ENCODE measurements at regions not wholly inside any gene's neighbourhood (a gene's known extent, or its start where the extent isn't known, plus 50 kb on each side); places are given as distances from the start of the nearest gene placed in this dataset.

DNA sequence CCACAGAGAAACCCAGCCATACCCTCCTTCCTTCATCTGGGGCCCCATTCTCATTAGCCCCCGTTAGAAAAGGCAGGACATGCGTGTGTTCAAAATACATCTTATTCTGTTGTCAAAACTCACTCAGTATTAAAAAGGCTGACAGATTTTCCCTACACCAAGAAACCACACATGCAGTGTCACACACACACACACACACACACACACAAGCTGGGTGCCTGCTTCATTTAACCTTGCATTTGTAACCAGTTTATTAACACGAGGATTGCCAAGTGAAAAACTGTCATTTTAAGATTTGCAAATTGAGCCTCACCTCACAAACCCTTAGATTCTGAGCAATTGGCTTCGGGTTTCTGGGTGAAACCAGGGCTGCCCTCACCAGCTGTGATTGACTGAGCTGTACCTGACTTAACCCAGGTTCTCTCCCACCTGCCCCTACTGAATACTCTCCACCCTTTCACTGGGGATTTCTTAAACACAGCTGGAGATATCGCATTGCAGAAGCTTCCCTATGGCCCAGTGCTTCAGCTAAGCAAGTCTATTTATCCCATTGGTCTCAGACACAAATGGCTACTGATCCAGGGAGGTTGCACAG, 172.7 kb upstream of the ZNF507 start:
- Histone ChIP-seq H3K4me3 (ENCODE audit: low read depth in 2 of 2, low read length in 1 of 2) (no peak overlapping the region), H2AFZ (ENCODE audit: low read depth) (no peak overlapping the region), H3F3A (replicated peaks; ENCODE audit: insufficient read depth) (no peaks in the 10 kb centered on the region), H3K9ac (no peak overlapping the region), H3K4me2 (no peak overlapping the region), H4K20me1 (ENCODE audit: insufficient read depth) (no peaks in the 10 kb centered on the region), H3K27ac (ENCODE audit: low read depth in 2 of 2, low read length in 1 of 2) (no peak overlapping the region), H3K4me1 (ENCODE audit: control insufficient read depth in 1 of 2, insufficient read depth in 2 of 2, low read depth in 1 of 2, low read length in 1 of 2) (peaks cover 0 to 3% of the 10 kb centered on the region in 2 experiments; a peak in 2 of 4 replicates), H3K27me3 (ENCODE audit: insufficient read depth) (no peaks in the 10 kb centered on the region), H3K9me3 (no peaks in the 10 kb centered on the region), H3K79me2 (ENCODE audit: insufficient read depth) (no peaks in the 10 kb centered on the region), H3K36me3 (replicated peaks in 1 of 2; ENCODE audit: control insufficient read depth in 1 of 2, insufficient read depth in 2 of 2, low read length in 1 of 2) (no peaks in the 10 kb centered on the region), H3K9me2 (no peaks in the 10 kb centered on the region)
- WGBS (ENCODE audit: low lambda C conversion rate) = 12% methylated on average over 5 of the region's 5 CpGs
- ChIA-PET POLR2A (no interaction called here), CTCF (no interaction called here)
- DNase-seq = no peak
- TF ChIP-seq TAF1 (IDR thresholded peaks at IDR 0.05; ENCODE audit: borderline replicate concordance, low read depth, low read length) = no peak
- TF ChIP-seq, protein P1, sequence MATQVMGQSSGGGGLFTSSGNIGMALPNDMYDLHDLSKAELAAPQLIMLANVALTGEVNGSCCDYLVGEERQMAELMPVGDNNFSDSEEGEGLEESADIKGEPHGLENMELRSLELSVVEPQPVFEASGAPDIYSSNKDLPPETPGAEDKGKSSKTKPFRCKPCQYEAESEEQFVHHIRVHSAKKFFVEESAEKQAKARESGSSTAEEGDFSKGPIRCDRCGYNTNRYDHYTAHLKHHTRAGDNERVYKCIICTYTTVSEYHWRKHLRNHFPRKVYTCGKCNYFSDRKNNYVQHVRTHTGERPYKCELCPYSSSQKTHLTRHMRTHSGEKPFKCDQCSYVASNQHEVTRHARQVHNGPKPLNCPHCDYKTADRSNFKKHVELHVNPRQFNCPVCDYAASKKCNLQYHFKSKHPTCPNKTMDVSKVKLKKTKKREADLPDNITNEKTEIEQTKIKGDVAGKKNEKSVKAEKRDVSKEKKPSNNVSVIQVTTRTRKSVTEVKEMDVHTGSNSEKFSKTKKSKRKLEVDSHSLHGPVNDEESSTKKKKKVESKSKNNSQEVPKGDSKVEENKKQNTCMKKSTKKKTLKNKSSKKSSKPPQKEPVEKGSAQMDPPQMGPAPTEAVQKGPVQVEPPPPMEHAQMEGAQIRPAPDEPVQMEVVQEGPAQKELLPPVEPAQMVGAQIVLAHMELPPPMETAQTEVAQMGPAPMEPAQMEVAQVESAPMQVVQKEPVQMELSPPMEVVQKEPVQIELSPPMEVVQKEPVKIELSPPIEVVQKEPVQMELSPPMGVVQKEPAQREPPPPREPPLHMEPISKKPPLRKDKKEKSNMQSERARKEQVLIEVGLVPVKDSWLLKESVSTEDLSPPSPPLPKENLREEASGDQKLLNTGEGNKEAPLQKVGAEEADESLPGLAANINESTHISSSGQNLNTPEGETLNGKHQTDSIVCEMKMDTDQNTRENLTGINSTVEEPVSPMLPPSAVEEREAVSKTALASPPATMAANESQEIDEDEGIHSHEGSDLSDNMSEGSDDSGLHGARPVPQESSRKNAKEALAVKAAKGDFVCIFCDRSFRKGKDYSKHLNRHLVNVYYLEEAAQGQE (IDR thresholded peaks at IDR 0.05; ENCODE audit: low read depth, low read length) = no peak
- TF ChIP-seq RCOR1 (IDR thresholded peaks at IDR 0.05; ENCODE audit: low read length) = no peak
- TF ChIP-seq JUND (IDR thresholded peaks at IDR 0.05) = no peak
- TF ChIP-seq CHD2 (IDR thresholded peaks at IDR 0.05; ENCODE audit: low read length, partially characterized antibody) = no peak

DNA sequence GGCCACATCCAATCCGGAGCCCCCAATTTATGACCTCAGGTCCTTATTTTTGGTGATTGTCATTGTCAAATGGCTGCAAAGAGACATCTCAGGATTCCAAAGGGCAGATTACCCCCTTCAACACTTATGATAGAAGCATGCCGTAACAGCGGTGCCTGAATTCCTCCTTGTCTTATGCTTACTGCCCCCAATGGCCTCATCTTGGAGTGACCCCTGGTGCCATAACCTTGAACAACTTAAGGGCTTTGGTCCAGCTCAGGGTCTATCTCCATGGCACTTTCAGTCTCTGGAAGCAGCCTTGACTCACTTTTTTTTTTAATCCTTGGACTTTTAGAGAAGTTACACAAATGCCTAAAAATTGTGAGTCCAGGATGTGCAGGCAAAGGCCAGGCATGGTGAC, 171.6 kb upstream of the ZNF507 start:
- Histone ChIP-seq H3K4me2 (no peak overlapping the region), H3K27ac (ENCODE audit: low read depth in 2 of 2, low read length in 1 of 2) (no peak overlapping the region), H3K9me2 (no peaks in the 10 kb centered on the region), H3K4me1 (ENCODE audit: control insufficient read depth in 1 of 2, insufficient read depth in 2 of 2, low read depth in 1 of 2, low read length in 1 of 2) (peaks cover 0 to 3% of the 10 kb centered on the region in 2 experiments; a peak in 2 of 4 replicates), H3K4me3 (ENCODE audit: low read depth in 2 of 2, low read length in 1 of 2) (no peak overlapping the region), H3F3A (replicated peaks; ENCODE audit: insufficient read depth) (no peaks in the 10 kb centered on the region), H3K27me3 (ENCODE audit: insufficient read depth) (no peaks in the 10 kb centered on the region), H2AFZ (ENCODE audit: low read depth) (no peak overlapping the region), H3K9me3 (no peaks in the 10 kb centered on the region), H4K20me1 (ENCODE audit: insufficient read depth) (no peaks in the 10 kb centered on the region), H3K9ac (no peak overlapping the region), H3K79me2 (ENCODE audit: insufficient read depth) (no peaks in the 10 kb centered on the region), H3K36me3 (replicated peaks in 1 of 2; ENCODE audit: control insufficient read depth in 1 of 2, insufficient read depth in 2 of 2, low read length in 1 of 2) (no peaks in the 10 kb centered on the region)
- ChIA-PET POLR2A (no interaction called here), CTCF (no interaction called here)
- WGBS (ENCODE audit: low lambda C conversion rate) = 47% methylated on average over 3 of the region's 3 CpGs
- DNase-seq = no peak
- TF ChIP-seq CHD2 (IDR thresholded peaks at IDR 0.05; ENCODE audit: low read length, partially characterized antibody) (no peak), YY1 (IDR thresholded peaks at IDR 0.05; ENCODE audit: low read depth) (no peak), RFX5 (IDR thresholded peaks at IDR 0.05; ENCODE audit: low read length) (no peak), MEF2A (IDR thresholded peaks at IDR 0.05; ENCODE audit: borderline replicate concordance, low read depth) (no peak), MXI1 (IDR thresholded peaks at IDR 0.05; ENCODE audit: low read depth, low read length) (no peak), SIN3A (IDR thresholded peaks at IDR 0.05; ENCODE audit: borderline replicate concordance, low read depth, low read length) (no peak), POLR2AphosphoS5 (IDR thresholded peaks at IDR 0.05; ENCODE audit: low read depth, low read length) (no peak)
- TF ChIP-seq, protein P2, sequence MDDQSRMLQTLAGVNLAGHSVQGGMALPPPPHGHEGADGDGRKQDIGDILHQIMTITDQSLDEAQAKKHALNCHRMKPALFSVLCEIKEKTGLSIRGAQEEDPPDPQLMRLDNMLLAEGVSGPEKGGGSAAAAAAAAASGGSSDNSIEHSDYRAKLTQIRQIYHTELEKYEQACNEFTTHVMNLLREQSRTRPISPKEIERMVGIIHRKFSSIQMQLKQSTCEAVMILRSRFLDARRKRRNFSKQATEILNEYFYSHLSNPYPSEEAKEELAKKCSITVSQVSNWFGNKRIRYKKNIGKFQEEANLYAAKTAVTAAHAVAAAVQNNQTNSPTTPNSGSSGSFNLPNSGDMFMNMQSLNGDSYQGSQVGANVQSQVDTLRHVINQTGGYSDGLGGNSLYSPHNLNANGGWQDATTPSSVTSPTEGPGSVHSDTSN (IDR thresholded peaks at IDR 0.05) = no peak

Measured in SK-N-SH (cell line).